B cell (primary cell): ENCODE measurements at regions not wholly inside any gene's neighbourhood (a gene's known extent, or its start where the extent isn't known, plus 50 kb on each side); places are given as distances from the start of the nearest gene placed in this dataset.

Experiments
- EZH2 ChIP-seq: IDR thresholded peaks from 2 replicates; pipeline ENCODE4 v1.6.1; 2012; ENCODE audit warnings: borderline replicate concordance, low read depth, mild to moderate bottlenecking, moderate library complexity, low read length; ENCODE audit not compliant: insufficient read depth, poor library complexity, severe bottlenecking
- TF ChIP-seq, protein P1 (sequence below): fragments of 200-600 bp; IDR thresholded peaks from one replicate; pipeline ENCODE4 v1.8.0; 2022; ENCODE audit warnings: antibody characterized with exemption, mild to moderate bottlenecking

DNA sequence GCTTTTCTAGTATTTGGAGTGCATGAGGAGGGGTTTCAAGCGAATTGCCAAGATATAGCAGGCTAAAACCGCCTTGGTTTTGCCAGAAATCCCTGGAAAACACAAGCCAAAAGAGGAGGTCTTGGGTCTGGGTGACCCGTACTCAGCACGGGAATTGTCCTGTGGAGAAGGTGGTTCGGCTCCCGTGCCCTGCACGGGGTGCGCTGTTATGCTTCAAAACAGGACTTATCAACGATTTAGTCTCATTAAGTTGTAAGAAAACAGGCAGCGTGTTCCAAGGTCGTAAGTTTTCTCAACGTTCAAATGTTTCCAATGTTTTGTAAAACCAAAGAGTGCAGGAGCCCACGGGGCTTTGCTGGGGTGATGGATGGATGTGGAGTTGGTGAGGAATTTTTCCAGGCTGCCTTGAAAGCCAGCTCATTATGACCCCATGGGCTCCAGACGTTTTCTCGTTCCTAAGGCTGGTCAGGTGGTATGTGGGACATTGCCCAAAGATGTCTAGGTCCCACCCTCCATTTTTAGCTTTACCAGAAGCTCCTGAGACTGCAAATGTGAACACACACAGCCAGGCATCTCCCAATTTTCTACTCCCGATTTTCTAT, 75.4 kb upstream of the CLDN14 start:
- TF ChIP-seq, protein P1, sequence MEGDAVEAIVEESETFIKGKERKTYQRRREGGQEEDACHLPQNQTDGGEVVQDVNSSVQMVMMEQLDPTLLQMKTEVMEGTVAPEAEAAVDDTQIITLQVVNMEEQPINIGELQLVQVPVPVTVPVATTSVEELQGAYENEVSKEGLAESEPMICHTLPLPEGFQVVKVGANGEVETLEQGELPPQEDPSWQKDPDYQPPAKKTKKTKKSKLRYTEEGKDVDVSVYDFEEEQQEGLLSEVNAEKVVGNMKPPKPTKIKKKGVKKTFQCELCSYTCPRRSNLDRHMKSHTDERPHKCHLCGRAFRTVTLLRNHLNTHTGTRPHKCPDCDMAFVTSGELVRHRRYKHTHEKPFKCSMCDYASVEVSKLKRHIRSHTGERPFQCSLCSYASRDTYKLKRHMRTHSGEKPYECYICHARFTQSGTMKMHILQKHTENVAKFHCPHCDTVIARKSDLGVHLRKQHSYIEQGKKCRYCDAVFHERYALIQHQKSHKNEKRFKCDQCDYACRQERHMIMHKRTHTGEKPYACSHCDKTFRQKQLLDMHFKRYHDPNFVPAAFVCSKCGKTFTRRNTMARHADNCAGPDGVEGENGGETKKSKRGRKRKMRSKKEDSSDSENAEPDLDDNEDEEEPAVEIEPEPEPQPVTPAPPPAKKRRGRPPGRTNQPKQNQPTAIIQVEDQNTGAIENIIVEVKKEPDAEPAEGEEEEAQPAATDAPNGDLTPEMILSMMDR, result no peak
- TF ChIP-seq EZH2, result no peak
